A673 (cell line): ENCODE measurements at regions not wholly inside any gene's neighbourhood (a gene's known extent, or its start where the extent isn't known, plus 50 kb on each side); places are given as distances from the start of the nearest gene placed in this dataset.

Experiments
- CTCF ChIP-seq: fragments of 300-800, 200-600 bp; sonication (generic); conservative IDR thresholded peaks from 2 replicates; pipeline ENCODE4 v1.5.1; 2017; ENCODE audit warnings: low read depth, mild to moderate bottlenecking, antibody characterized with exemption, low read length, moderate library complexity, mixed read lengths
- EZH2 ChIP-seq: fragments of 200-600 bp; sonication (generic); IDR thresholded peaks from 2 replicates; pipeline ENCODE4 v1.6.1; 2017; ENCODE audit warnings: borderline replicate concordance, low read depth, mild to moderate bottlenecking, mixed read lengths, antibody characterized with exemption, low read length; ENCODE audit not compliant: poor library complexity, severe bottlenecking

GRCh38 chr13:34767778-34768177, 174.3 kb upstream of the NBEA start:
- TF ChIP-seq CTCF (no peak), EZH2 (no peak)
